NCI-H2107 treated with DMSO at 0.1 percent for 48 hours (cell line): ENCODE measurements at regions not wholly inside any gene's neighbourhood (a gene's known extent, or its start where the extent isn't known, plus 50 kb on each side); places are given as distances from the start of the nearest gene placed in this dataset.

Experiments
- DNase-seq: peaks from one replicate; lab custom pipeline; 2025; ENCODE audit not compliant: unreplicated experiment; lab: John Stamatoyannopoulos, UW

GRCh38 chr5:61821561-61821960 lies 484.4 kb upstream of the KIF2A start:
- no peak for DNase-seq

GRCh38 chr5:61822584-61822983 lies 483.4 kb upstream of the KIF2A start:
- DNase-seq: no peak

- DNase-seq: no peak
These were observed 482.9 kb upstream of the KIF2A start for GRCh38 chr5:61823065-61823464.

DNA sequence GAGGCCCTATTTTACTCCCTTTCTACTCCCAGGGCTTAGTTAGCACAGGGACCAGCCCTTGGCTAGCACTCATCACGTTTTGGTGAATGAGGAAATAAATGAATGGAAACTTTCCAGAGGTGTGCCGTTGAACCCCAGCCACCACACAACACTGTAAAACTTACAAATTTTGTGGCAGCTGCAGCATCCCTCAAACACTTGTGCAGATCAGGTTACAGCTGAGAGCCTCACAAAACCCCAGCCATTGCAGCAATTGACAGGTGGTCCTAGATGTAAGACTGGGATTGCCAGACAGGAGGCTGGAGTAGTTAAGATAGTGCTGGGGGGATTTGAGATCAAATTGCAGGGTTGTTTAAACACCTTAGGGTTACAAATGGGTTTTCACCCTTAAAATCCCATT lies 482.2 kb upstream of the KIF2A start:
- DNase-seq: no peak

GRCh38 chr5:61824396-61824795 lies 481.6 kb upstream of the KIF2A start:
- DNase-seq: no peak

DNA sequence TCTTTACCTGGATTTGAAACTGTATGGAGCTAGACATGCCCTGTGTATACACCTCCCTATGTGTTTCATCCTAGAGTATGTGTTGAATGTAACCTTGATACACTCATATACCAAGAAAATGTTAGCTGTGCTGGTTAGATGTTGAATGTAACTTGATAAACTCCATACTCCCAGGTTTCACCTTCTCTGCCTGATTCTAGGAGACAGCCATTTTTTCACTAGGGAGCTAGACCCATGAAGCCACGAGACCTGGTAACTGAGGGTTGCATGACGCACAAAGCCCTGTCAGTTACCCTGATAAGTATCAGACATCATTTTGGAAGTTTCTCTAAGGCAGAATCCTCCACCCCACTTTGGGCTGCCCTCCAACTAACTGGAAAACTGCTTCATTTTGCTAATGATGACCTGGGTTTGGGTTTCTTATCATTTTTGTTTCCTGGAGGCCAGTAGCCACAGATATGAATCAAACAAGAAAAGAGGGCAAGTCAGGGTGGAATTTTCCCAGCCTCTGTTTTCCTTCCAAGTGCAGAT lies 478.5 kb upstream of the KIF2A start:
- no peak for DNase-seq

DNA sequence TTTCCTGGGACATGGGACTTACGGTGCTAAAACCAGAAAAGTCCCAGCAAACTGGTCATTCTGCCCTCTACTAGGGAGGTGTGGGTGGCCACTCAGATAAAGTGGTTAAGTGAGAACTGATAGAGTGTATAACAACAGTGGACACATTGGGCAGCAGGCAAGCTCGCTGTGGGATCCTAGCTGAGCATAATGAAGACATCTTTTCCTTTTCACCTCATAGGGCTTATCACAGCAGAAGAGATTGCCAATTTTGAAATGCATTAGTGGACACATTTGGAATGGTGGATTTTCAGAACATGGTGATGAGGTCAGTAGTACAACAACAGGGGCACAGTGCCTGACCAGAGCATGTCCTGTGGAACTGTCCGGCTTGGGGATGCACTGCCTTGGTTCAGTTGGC lies 477.1 kb upstream of the KIF2A start:
- DNase-seq: no peak

DNA sequence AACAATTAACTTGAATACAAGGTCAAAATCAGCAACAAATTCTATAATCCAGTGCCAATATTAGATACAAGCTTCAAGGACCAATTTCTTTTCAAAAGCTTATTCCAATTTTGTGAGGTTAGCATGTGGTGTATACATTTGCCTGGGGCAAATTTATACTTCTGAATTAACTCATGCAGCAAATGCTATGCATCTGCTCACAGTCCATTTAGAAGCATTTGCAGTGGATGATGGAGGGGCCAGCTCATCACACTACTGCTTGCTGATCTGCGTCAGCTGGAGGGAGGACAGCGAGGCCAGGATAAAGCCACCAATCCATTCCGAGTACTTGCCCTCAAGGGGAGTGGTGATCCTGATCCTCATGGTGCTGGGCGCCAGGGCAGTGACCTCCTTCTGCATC lies 474.3 kb upstream of the KIF2A start:
- DNase-seq: no peak

DNA sequence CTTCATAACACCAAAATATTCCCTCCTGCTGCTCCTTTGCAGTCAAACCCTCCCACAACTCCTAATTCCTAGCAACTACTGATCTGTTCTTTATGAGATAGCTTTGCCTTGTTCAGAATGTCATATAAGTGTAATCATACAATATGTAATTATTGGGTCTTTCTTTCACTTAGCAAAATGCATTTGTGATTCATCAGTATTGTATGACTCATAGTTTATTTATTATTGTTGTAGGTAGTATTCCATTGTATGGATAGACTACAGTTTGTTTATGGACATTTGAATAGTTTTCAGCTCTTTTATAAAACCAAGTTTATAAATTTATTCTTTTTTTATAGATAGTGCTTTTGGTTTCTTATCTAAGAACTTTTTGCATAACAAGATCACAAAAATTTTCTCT lies 468.2 kb upstream of the KIF2A start:
- DNase-seq: no peak

DNA sequence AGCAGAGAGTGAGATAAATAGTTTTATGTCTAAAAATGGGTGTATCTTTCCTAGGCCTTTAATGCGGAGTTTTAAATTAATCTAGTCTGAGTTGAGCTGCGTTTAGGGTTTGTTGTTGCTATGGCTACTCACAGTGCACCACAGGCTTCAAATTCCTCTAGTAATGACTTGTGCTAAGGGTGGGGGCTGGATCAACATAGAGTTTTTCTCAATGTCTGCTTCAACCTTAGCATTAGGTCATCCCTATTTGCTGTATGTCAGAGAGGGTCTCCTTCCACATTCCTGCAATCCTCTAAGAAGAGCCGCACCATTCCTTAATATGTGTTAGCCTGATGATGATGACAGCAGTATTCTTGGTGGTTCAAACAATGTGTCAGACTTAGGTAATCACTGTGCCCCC lies 465.6 kb upstream of the KIF2A start:
- no peak for DNase-seq

- DNase-seq: no peak
These were observed 463.2 kb upstream of the KIF2A start for GRCh38 chr5:61842840-61843239.

DNA sequence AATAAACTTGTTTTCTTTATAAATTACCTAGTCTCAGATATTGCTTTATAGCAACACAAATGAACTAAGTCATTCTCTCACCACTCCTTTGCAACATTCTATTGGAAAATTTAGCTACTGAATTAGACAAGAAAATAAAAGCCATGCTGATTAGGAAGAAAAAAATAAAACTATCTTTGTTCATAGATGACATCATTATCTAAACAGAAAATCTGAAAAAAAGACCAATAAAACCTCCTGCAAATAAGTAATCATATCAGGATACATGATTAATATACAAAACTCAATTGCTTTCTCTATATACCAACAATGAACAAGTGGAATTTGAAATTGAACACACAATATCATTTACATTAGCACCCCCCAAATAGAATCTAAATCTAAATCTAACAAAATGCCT lies 455.3 kb upstream of the KIF2A start:
- DNase-seq: no peak

DNA sequence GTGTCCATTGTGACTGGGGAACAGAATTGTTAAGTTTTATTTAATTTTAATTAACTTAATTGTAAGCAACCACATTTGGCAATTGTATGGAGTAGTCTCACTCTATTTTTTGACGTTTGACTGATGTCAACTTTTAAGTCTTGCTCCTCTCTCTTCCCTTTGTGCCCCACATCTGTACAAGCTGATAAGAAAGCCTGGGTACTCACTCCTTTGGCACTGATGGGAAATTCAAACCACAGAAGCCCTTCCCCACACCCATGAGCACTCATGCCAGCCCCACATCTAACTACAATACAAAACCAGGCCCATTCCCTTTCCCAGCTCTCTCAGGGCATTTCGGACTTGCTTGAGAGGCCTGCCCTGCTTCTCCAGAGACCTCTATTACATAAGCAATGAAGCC lies 451.5 kb upstream of the KIF2A start:
- DNase-seq: no peak

- DNase-seq: no peak
These were observed 445.0 kb upstream of the KIF2A start for GRCh38 chr5:61860978-61861377.

- no peak for DNase-seq
These were observed 439.1 kb upstream of the KIF2A start for GRCh38 chr5:61866930-61867329.

DNA sequence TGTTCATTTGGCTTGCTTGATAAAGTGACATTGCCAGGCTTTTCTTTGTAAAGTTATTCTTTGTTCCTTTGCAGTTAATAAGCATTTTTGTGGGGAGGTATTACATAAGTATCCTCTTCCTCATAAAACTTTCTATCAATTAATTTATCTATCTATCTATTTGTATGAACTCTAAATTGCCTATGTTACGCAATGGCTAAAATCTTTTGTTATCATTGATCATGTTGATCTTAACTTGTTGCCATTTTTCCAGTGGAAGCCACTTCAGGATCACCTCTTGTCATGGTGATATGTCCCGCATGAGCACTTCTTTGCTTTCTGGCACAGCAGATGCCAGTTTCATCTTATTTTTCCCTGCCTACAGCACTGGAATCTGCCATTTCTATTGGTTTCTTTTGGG lies 436.7 kb upstream of the KIF2A start:
- no peak for DNase-seq

DNA sequence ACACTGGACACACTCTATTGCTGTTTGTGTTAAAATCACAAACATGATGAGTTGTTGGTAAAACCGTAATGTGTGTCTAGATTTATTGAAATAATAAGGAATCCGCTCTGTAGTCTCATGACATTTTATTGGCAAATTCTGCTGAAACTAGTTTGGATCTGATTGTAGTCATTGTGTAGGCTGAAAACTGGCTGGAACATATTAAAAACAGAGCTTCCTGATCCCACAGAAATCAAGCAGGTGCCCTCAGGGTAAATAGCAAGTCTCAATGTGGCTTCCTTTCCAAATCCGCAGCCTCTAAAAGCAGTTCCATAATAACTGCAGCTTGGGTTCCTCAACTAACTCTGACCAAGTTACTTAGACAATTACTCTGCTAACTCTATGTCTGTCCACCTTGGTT lies 427.5 kb upstream of the KIF2A start:
- DNase-seq: no peak

GRCh38 chr5:61881821-61882487 lies 424.1 kb upstream of the KIF2A start:
- no peak for DNase-seq

DNA sequence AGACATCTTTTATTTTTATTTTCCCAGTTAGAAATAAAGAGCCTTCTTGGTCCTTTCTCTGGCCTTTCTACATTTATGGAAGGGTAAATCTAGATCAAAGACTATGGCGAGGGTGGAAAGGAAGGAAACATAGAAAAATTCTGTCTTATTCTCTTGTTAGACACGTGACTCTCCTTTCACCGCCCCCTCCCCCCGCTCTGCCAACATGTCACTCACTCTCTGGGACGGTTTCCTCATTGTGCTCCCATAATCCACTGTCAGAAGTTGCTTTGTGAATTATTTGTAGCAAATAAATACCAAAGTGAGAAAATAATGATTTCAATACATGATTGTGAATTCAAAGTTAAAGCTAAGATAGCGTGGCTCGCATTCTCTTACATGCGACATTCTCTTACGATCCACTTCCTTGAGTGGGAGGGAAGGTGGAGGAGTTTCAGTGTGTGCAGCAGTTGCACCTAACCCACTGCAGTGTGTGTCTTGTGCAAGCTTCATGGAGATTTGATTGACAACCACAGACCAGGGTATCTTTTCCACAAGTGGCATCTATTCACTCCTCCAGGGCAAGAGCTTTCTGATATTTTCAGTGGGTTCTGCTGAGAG lies 423.0 kb upstream of the KIF2A start:
- DNase-seq: no peak

DNA sequence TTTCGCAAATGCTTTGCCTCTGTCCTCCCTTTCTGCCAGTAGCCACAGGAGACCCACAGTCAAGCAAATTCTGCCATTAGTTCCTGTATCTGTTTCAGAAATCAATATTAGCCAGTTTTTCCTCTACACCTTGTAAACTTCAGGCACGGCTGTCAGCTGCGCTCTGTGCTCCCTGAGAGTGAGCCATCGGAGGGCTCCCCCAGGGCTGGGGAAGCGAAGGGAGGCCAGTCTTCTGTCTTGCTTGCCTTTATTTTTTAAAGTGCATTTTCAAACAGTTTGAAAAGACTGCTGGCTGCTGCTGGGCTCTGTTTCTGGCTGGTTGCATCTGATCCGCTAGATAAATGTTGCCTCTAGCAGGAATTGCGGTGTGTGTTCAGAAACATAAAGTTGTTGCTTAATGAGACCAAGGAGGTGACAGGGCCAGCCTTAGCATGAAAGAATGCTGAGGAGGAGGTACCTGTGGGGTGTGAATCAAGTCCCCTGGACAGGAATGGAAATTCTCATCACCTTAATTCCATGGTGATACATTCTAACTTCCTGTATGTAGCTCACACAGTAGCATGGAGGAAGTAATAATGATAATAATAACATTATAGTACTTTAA lies 421.7 kb upstream of the KIF2A start:
- DNase-seq: no peak

- no peak for DNase-seq
These were observed 419.8 kb upstream of the KIF2A start for GRCh38 chr5:61886214-61886613.

DNA sequence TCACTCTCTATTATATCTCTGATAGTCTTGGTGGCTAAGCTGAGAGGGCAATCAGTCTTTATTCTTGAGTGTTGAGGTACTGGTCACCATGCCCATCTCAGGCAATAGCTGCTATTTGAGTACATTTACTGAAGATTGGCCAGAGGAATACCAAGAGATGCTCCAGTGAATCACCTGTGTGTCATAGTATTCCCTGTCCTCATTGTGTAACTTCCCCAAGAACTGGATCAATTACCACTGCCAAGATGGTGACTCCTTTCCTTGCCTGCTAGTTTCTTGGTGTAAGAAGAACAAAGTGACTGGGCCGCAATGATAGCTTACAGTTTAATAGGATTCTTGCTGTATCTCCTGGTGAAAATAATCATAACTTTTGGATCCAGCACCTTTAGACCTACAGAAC lies 418.7 kb upstream of the KIF2A start:
- DNase-seq: no peak

GRCh38 chr5:61894046-61894445 lies 412.0 kb upstream of the KIF2A start:
- no peak for DNase-seq
